NCI-H524 (cell line): ENCODE measurements at regions not wholly inside any gene's neighbourhood (a gene's known extent, or its start where the extent isn't known, plus 50 kb on each side); places are given as distances from the start of the nearest gene placed in this dataset.
"Not testable (repeated sequence)": the region's sequence is repeated elsewhere in the genome, so short reads cannot be mapped to it uniquely, and the experiment has no call there.

Experiments
- DNase-seq, 2 experiments: peaks; one replicate each; lab custom pipeline; 2025; lab: John Stamatoyannopoulos, UW

GRCh38 chr10:30765022-30765615 lies 135.6 kb upstream of the LYZL2 start:
- DNase-seq, result no peak

- no peak for DNase-seq
Observed at GRCh38 chr10:30763918-30764317, 134.4 kb upstream of the LYZL2 start.

GRCh38 chr10:30762620-30763019 lies 133.1 kb upstream of the LYZL2 start:
- no peak for DNase-seq

GRCh38 chr10:30759423-30759822 lies 129.9 kb upstream of the LYZL2 start:
- no peak for DNase-seq

GRCh38 chr10:30758338-30758737 lies 128.8 kb upstream of the LYZL2 start:
- DNase-seq, result no peak

- no peak for DNase-seq
Observed at GRCh38 chr10:30756896-30757295, 127.3 kb upstream of the LYZL2 start.

- DNase-seq, result no peak
Observed at GRCh38 chr10:30756151-30756550, 126.6 kb upstream of the LYZL2 start.

- no peak for DNase-seq
Observed at GRCh38 chr10:30755441-30755953, 125.9 kb upstream of the LYZL2 start.

GRCh38 chr10:30752481-30752881 lies 122.9 kb upstream of the LYZL2 start:
- DNase-seq, result no peak

GRCh38 chr10:30751678-30752331 lies 122.3 kb upstream of the LYZL2 start:
- DNase-seq, result peak in 1 of 2 experiments; percentile 58

GRCh38 chr10:30750971-30751677 lies 121.6 kb upstream of the LYZL2 start:
- DNase-seq, result no peak

- DNase-seq, result no peak
Observed at GRCh38 chr10:30749385-30749784, 119.8 kb upstream of the LYZL2 start.

- DNase-seq, result no peak
Observed at GRCh38 chr10:30748152-30748973, 118.8 kb upstream of the LYZL2 start.

GRCh38 chr10:30747633-30748032 lies 118.1 kb upstream of the LYZL2 start:
- no peak for DNase-seq

GRCh38 chr10:30745953-30746352 lies 116.4 kb upstream of the LYZL2 start:
- no peak for DNase-seq

GRCh38 chr10:30744106-30744505 lies 114.6 kb upstream of the LYZL2 start:
- no peak for DNase-seq

GRCh38 chr10:30743586-30743985 lies 114.0 kb upstream of the LYZL2 start:
- no peak for DNase-seq

- DNase-seq, result no peak
Observed at GRCh38 chr10:30742471-30742870, 112.9 kb upstream of the LYZL2 start.

GRCh38 chr10:30740774-30741173 lies 111.2 kb upstream of the LYZL2 start:
- DNase-seq, result not testable (repeated sequence)

GRCh38 chr10:30738416-30738815 lies 108.9 kb upstream of the LYZL2 start:
- DNase-seq, result no peak

- DNase-seq, result no peak
Observed at GRCh38 chr10:30737931-30738391, 108.4 kb upstream of the LYZL2 start.

- no peak for DNase-seq
Observed at GRCh38 chr10:30736685-30737232, 107.2 kb upstream of the LYZL2 start.
